HL-60 (cell line): ENCODE measurements at regions not wholly inside any gene's neighbourhood (a gene's known extent, or its start where the extent isn't known, plus 50 kb on each side); places are given as distances from the start of the nearest gene placed in this dataset.

Experiments
- CTCF ChIP-seq: IDR thresholded peaks from one replicate; pipeline ENCODE4 v1.5.1; 2011; ENCODE audit warnings: low read length, control low read depth, inconsistent platforms; ENCODE audit not compliant: insufficient read depth
- GABPA ChIP-seq: IDR thresholded peaks from 2 replicates; pipeline ENCODE4 v1.6.1; 2012; ENCODE audit warnings: low read depth
- REST ChIP-seq: IDR thresholded peaks from 2 replicates; pipeline ENCODE4 v1.6.1; 2012; ENCODE audit warnings: low read depth; ENCODE audit not compliant: insufficient replicate concordance

- TF ChIP-seq REST (no peak), CTCF (no peak), GABPA (no peak)
Observed at GRCh38 chr21:24781146-24781545, 826.1 kb downstream of the MRPL39 start.
